Coronary artery (tissue), 2 donors: ENCODE measurements at regions not wholly inside any gene's neighbourhood (a gene's known extent, or its start where the extent isn't known, plus 50 kb on each side); places are given as distances from the start of the nearest gene placed in this dataset.

Experiments used
- DNase-seq: peaks from one replicate; pipeline ENCODE4 v3.0.0-alpha.2; 2017; ENCODE audit warnings: low spot score
- H3K27ac ChIP-seq, 2 donors: fragments of 200-600 bp; sonication (generic); one replicate each; pipeline ENCODE4 v1.5.1; 2016 to 2019
- H3K4me3 ChIP-seq: fragments of 200-600 bp; sonication (generic); 2 replicates; pipeline ENCODE4 v1.5.1; 2016; ENCODE audit warnings: mild to moderate bottlenecking, moderate library complexity
- CTCF ChIP-seq: fragments of 200-600 bp; sonication (generic); IDR thresholded peaks from one replicate; pipeline ENCODE4 v1.5.1; 2019; ENCODE audit warnings: antibody characterized with exemption

- no peak for DNase-seq
- no peak for TF ChIP-seq CTCF
- Histone ChIP-seq H3K27ac (no peak overlapping the region), H3K4me3 (no peak overlapping the region)
Measured at GRCh38 chr2:8101614-8102277, 580.1 kb upstream of the ID2 start.

DNA sequence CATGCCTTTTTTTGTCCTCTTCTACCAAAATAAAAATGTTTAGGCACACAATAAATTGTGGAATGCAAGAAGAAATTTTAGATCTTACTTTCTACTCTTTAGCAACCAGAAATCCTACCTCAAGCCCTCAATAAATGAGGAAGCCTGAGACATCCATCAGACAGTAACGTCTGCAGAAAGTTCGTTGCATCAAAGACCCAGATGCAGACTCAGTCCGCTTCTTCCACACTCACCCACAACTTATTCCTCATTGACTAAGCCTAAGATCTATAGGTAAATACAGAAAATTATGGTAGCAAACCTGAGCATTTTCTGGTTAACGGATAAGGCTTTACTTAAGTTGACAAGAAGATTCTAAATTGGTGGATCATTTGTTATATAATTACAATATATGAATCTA is 579.4 kb upstream of the ID2 start:
- no peak overlapping the region for H3K4me3 ChIP-seq
- no peak for DNase-seq
- no peak for TF ChIP-seq CTCF
- no peak overlapping the region for H3K27ac ChIP-seq

GRCh38 chr2:8103085-8103708 is 578.7 kb upstream of the ID2 start:
- DNase-seq, result no peak
- TF ChIP-seq CTCF, result no peak
- H3K4me3 ChIP-seq, result no peak overlapping the region
- no peak overlapping the region for H3K27ac ChIP-seq

DNA sequence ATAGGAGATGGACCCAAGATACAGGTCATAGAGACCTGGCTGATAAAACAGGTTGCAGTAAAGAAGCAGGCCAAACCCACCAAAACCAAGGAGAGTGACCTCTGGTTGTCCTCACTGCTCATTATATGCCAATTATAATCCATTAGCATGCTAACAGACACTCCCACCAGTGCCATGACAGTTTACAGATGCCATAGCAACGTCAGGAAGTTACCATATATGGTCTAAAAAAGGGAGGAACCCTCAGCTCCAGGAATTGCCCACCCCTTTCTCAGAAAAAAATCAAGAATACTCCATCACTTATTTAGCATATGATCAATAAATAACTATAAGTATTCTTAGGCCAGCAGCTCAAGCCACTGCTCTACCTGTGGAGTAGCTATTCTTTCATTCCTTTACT is 574.7 kb upstream of the ID2 start:
- no peak overlapping the region for H3K27ac ChIP-seq
- no peak for TF ChIP-seq CTCF
- H3K4me3 ChIP-seq, result no peak overlapping the region
- DNase-seq, result no peak

- Histone ChIP-seq H3K27ac (no peak overlapping the region), H3K4me3 (no peak overlapping the region)
- no peak for TF ChIP-seq CTCF
- no peak for DNase-seq
Measured at GRCh38 chr2:8107621-8108378, 574.1 kb upstream of the ID2 start.

- H3K27ac ChIP-seq, result no peak overlapping the region
- no peak overlapping the region for H3K4me3 ChIP-seq
- no peak for TF ChIP-seq CTCF
- no peak for DNase-seq
Measured at GRCh38 chr2:8110716-8111115, 571.1 kb upstream of the ID2 start.
